Stimulated activated CD4-positive, alpha-beta T cell treated with anti-CD3 and anti-CD28 coated beads, Interleukin-2, amount 100 ng/mL, for 24 hours (primary cell): ENCODE measurements at regions not wholly inside any gene's neighbourhood (a gene's known extent, or its start where the extent isn't known, plus 50 kb on each side); places are given as distances from the start of the nearest gene placed in this dataset.
A peak's percentile ranks its signal among the peaks of the same experiment; 100 is the strongest.
"Not testable (repeated sequence)": the region's sequence is repeated elsewhere in the genome, so short reads cannot be mapped to it uniquely, and the experiment has no call there.

Experiments used
- DNase-seq, 2 donors: peaks; one replicate each; pipeline ENCODE4 v3.0.0-alpha.2; 2020

DNA sequence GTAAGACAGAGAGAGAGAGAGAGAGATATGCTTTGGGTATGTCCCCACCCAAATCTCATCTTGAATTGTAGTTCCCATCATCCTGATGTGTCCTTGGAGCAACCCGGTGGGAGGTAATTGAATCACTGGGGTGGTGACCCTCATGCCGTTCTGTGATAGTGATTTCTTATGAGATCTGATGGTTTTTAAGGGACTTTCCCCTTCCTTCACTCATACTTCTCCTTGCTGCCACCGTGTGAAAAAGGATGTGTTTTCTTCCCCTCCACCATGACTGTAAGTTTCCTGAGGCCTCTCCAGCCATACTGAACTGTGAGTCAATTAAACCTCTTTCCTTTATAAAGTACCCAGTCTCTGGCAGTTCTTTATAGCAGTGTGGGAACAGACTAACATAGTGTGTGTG, 60.3 kb downstream of the EOMES start:
- no peak for DNase-seq

GRCh38 chr3:27659279-27660021, 62.7 kb downstream of the EOMES start:
- peak; percentile 52 to 56 for DNase-seq

- DNase-seq = no peak
Observed at GRCh38 chr3:27658741-27659140, 63.4 kb downstream of the EOMES start.

DNA sequence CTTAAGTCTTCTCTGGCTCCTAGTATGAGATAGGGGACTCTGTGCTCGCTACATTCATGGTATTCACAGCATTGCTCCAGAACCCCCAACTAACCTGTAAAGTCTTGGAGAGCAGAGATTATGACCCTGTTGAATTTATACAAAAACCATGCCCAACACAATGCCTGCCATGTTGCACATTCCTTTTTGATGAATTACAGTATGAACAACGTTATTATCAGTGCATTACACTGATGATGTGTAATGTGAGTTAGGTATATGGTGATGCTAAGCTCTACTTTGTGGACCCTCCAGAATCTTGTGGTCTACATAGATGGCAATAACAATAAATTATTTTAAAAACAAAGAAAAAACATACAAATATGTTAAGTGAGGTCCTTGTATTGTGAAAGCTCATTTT, 64.3 kb downstream of the EOMES start:
- no peak for DNase-seq

GRCh38 chr3:27657404-27657803, 64.7 kb downstream of the EOMES start:
- DNase-seq = no peak

- no peak for DNase-seq
Observed at GRCh38 chr3:27656790-27657189, 65.3 kb downstream of the EOMES start.

DNA sequence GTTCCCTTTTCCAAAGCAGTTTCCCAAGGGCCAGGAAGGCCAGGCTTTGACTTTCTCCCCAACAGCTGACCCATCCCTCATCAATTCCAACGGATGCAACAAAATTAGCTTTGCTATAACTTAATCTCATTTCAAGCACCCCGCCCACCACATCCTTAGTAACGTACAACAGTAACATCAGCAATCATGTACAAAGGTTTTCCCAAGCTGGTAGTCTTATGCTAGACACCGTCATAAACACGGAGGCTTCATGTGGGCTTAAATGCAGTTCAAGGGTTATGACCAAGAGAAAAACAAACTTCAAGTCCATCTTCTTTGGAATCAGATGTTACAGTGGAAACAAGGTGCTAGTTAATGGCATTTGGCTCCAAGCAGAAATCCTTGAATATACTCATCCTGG, 66.6 kb downstream of the EOMES start:
- DNase-seq = no peak

DNA sequence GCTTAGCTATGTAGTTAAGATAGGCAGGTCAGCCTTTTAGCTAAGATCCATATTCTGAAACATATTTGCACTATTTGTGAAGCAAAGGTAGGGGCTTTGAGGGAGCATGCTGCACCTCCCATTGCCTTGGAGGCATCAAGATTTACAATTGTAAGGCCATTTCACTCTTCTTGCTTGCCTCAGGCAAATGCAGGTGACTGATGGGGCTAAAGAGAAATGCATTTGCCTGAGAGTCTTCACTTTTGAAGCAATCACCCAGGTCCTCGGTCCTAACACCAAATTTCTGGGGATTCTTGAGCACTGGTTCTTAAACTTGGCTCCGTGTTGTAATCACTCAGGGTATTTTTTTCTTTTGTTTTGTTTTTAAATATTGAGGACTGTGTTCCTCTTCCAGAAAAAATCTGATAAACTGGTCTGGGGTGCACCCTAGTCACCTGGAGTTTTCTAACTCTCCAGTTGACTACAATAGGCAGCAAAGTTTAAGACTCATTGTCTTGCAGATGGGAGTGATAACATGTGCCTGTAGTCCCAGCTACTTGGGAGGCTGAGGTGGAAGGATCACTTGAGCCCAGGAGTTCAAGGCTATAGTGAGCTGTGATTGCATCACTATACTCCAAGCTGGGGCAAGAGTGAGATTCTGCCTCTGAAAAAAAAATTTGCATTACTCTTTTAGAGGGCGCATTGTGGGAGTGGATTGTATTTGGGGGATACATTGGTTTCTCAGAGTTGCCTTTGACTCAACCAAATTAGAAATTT, 68.1 kb downstream of the EOMES start:
- no peak for DNase-seq

DNA sequence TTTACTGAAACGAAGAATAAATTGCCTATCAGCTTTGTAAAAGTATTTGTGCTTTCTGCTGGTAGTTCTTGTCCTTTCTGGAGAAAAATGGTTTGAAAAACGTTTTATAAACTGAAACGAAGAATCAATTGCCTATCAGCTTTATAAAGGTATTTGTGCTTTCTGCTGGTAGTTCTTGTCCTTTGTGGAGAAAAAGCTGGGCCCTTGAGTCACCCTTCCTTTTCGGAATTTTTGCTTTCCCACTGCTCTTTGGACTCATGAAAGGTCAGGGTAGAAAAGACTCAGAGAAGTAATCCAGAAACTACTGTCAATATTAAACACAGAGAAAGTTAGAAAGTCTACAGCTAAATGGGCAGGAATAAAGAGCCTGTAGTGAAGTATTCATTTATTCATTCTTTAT, 72.8 kb downstream of the EOMES start:
- no peak for DNase-seq

- no peak for DNase-seq
Observed at GRCh38 chr3:27646896-27647295, 75.2 kb downstream of the EOMES start.

DNA sequence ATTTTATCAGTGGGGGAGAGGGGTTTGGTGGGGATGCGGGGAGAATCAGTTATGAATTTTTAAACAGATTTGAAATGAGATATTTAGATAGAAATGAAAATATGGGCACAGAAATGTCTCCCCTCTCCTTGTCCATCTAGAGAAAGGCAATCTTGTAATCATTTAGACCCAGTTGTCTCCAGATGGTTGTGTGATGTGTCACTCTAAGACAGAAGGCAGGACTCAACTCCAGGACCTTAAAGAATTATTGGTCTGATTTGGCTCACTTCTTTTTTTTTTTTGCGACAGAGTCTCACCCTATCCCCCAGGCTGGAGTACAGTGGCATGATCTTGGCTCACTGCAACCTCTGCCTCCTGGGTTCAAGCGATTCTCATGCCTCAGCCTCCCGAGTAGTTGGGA, 77.2 kb downstream of the EOMES start:
- DNase-seq = no peak

GRCh38 chr3:27643355-27643754, 78.8 kb downstream of the EOMES start:
- DNase-seq = no peak

GRCh38 chr3:27642796-27643195, 79.3 kb downstream of the EOMES start:
- DNase-seq = no peak

DNA sequence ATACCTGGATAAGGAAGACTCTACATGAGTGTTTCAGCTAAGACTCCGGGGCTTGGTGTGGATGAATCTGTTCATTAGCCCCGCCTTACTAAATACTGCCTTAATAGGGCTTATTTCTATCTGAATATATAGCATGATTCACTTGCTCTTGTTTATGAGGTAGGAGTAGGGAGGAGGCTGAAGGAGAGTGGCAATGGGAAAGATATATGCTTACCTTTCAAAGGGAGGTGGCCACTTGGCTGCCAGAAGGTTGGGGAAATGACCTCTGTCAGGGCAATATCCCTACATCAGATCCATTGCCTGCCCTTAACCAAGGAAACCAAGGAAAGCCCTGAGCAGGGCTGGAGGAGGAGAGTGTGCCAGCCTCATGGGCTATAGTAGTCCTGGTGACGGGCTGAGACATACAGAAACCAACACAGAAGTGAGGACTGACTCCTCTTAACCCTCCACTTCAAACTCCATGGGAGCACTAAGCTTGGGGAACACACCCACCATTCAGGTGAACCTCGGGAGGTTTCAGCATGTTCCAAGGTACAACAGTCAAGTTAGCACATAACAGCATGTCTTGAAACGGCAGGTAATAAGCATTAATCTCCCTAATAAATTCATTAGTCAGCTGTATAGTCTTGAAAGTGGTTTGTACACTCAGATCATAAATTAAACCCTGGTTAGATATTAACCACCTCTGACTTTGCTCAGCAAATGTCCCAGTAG, 80.1 kb downstream of the EOMES start:
- no peak for DNase-seq

DNA sequence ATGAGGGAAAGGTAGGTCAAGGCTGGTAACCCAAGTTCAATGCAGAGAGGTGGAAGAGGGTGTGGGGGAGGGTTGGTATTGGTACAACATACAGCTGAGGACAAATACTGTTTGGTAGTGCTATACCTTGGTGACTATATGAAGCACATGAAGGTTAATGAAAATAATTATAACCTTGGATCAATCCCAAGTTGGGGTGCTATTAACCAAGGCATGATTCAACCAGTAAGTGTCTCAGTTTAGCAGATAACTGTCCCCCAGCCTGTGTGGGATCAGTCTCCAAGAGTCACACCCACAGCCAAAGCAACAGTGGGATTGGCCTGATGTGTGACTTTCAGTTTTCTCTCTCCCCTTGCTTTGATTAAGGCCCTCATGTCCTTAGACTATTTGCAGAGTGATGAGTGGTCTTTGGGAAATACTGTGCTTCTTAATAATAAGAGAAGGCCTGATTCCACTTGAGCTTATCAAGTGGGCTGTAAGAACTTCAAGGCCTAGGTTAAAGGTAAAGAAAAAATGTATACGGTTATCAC, 80.8 kb downstream of the EOMES start:
- no peak for DNase-seq

GRCh38 chr3:27639271-27639670, 82.9 kb downstream of the EOMES start:
- no peak for DNase-seq

DNA sequence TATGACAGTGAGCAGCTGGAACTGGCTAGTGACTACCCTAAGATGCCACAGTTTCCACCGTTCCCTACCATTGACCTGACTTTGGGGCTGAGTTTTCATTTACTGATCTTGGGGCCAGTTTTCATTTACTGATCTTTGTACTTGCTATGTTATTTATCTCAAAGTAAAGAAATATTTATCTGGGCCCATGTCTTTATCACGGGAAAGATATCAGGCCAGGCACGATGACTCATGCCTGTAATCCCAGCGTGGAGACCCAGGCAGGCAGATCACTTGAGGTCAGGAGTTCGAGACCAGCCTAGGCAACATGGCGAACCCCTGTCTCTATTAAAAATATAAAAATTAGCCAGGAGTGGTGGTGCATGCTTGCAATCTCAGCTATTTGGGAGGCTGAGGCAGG, 83.5 kb downstream of the EOMES start:
- DNase-seq = no peak

DNA sequence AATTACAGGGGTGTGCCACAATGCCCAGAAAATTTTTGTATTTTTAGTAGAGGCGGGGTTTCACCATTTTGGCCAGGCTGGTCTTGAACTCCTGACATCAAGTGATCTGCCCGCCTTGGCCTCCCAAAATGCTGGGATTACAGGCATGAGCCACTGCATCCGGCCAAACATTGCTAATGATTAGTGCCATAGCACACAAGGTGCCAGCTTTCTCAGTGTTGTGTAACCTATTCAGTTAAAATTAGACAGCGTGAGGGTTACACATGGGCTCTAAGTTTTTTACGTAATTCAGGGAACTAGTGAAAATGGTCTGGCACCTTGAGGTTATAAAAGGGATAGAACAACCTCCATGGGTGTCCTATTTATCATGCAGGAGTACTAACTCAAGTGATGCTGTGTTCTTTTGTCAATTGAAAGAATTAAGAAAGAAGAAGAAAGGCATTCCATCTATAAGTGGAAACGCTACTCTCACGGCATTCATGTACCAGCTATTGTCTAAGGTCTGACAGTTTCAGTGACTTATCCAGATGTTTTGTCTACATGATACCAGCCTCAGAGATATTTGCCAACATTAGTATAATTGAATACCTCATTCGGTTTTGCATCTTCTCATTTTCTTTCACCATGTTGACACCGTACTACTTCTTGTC, 84.7 kb downstream of the EOMES start:
- DNase-seq = no peak

DNA sequence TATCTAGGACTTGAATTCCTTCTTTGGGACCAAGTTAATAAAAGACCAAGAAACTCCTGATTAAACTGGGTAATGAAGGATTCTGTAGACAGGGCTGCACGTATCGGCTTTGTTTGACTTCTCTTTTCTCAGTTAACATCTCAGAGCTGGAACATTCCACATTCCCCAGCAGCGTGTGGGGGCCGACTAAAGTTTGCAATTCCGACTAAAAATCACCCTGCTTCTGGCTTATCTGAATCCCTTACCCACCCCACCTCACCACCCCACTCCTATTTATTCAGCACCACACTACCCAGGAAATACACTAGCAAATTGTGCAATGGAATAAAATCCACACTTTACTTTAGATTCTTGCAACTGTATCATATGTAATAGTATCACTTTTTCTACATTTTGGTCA, 87.1 kb downstream of the EOMES start:
- DNase-seq = not testable (repeated sequence)

GRCh38 chr3:27633224-27633545, 88.9 kb downstream of the EOMES start:
- no peak for DNase-seq

- peak; percentile 45 to 52 for DNase-seq
Observed at GRCh38 chr3:27632431-27633223, 89.5 kb downstream of the EOMES start.

DNA sequence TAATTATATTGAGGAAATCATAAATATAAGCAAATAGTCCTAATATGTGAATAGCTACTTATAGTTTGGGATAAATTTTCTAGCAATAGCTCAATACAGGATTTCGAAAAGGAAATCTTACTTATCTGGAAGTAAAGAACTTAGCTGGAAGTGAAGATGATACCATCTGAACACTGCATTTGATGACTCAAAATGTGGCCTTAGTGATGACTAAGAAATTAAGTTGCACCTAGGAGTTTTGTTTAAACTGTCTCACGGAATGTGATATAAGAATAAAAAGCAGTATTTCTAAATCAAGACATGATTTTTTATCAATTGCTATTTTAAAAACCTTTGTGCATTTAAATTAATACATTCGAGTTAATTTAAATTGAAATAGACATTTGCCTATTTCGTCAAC, 91.2 kb downstream of the EOMES start:
- DNase-seq = no peak
